Endothelial cell of umbilical vein (primary cell): ENCODE measurements at regions not wholly inside any gene's neighbourhood (a gene's known extent, or its start where the extent isn't known, plus 50 kb on each side); places are given as distances from the start of the nearest gene placed in this dataset.

Experiments used
- BruUV-seq: library from RNA; stranded (reverse); fragments of 400-500 nt; replicated peaks from 2 replicates; lab custom pipeline; 2021; lab: Mats Ljungman, UMichigan
- CTCF ChIA-PET: fragments of 300-600, 350-600 bp; sonication (Branson Sonifier 250); formaldehyde crosslinking; loops from one replicate; lab custom pipeline; 2021; ENCODE audit warnings: antibody characterized with exemption, inconsistent platforms; lab: Charles Lee
- POLR2A ChIA-PET: fragments of 300-600, 350-600 bp; sonication (Branson Sonifier 250); formaldehyde crosslinking; loops from one replicate; lab custom pipeline; 2021; ENCODE audit warnings: antibody characterized with exemption, inconsistent platforms; lab: Charles Lee
- DNase-seq: peaks from one replicate; pipeline ENCODE4 v3.0.0-alpha.2; 2011; ENCODE audit warnings: low read depth, low spot score
- FAIRE-seq: peaks from 2 replicates; lab custom pipeline; 2011; peaks lifted over from hg19 to GRCh38; lab: Jason Lieb, UNC
- H2AFZ ChIP-seq: 2 replicates; pipeline ENCODE4 v1.6.0; 2012; ENCODE audit warnings: low read depth, low read length, control low read depth, inconsistent platforms
- H3K27ac ChIP-seq: 2 replicates; pipeline ENCODE4 v1.5.1; 2011; ENCODE audit warnings: low read depth, mild to moderate bottlenecking, control low read depth, low read length, moderate library complexity; ENCODE audit not compliant: insufficient read depth
- H3K27me3 ChIP-seq, 2 experiments: 2 replicates each; pipeline versions ENCODE4 v1.6.0 to v1.6.1; 2011; ENCODE audit warnings: low read length in 2 of 2, mixed read lengths in 1 of 2; ENCODE audit not compliant: control insufficient read depth in 2 of 2, insufficient read depth in 2 of 2
- H3K36me3 ChIP-seq, 2 experiments: 2 replicates in 1 of 2; 3 replicates in 1 of 2; pipeline ENCODE4 v1.5.1; 2011; ENCODE audit warnings: low read length in 2 of 2, mild to moderate bottlenecking in 1 of 2, moderate library complexity in 1 of 2; ENCODE audit not compliant: control insufficient read depth in 2 of 2, insufficient read depth in 2 of 2; ENCODE audit errors: extremely low read depth in 1 of 2
- H3K4me1 ChIP-seq: 3 replicates; pipeline ENCODE4 v1.5.1; 2011; ENCODE audit warnings: mild to moderate bottlenecking, low read length; ENCODE audit not compliant: control insufficient read depth, insufficient read depth; ENCODE audit errors: extremely low read depth
- H3K4me2 ChIP-seq: 2 replicates; pipeline ENCODE4 v1.6.1; 2011; ENCODE audit warnings: low read length, control low read depth, mixed read lengths; ENCODE audit not compliant: insufficient read depth
- H3K4me3 ChIP-seq, 3 experiments: fragments of 200-600 bp in 1 of 3; sonication (generic), shearing (Covaris generic) in 1 of 3; replicated peaks in 1 of 3; 2 replicates each; pipeline ENCODE4 v1.5.1; 2011 to 2016; ENCODE audit warnings: control low read depth in 3 of 3, low read length in 3 of 3, mild to moderate bottlenecking in 2 of 3, inconsistent platforms in 1 of 3, low read depth in 1 of 3, moderate library complexity in 1 of 3; ENCODE audit not compliant: insufficient read depth in 1 of 3
- H3K79me2 ChIP-seq: 2 replicates; pipeline ENCODE4 v1.6.0; 2012; ENCODE audit warnings: low read length, inconsistent platforms; ENCODE audit not compliant: control insufficient read depth, insufficient read depth
- H3K9ac ChIP-seq: replicated peaks from 2 replicates; pipeline ENCODE3; 2011; ENCODE audit warnings: low read length, control low read depth; ENCODE audit not compliant: insufficient read depth; ENCODE audit errors: extremely low read depth
- H3K9me1 ChIP-seq: replicated peaks from 3 replicates; pipeline ENCODE4 v1.6.0; 2011; ENCODE audit warnings: mild to moderate bottlenecking, low read length; ENCODE audit not compliant: control insufficient read depth, insufficient read depth; ENCODE audit errors: extremely low read depth
- H3K9me3 ChIP-seq: replicated peaks from 2 replicates; pipeline ENCODE4 v1.5.1; 2012; ENCODE audit warnings: low read length, inconsistent platforms; ENCODE audit not compliant: control insufficient read depth, insufficient read depth
- H4K20me1 ChIP-seq: replicated peaks from 2 replicates; pipeline ENCODE3; 2011; ENCODE audit warnings: mild to moderate bottlenecking, low read length; ENCODE audit not compliant: control insufficient read depth, insufficient read depth; ENCODE audit errors: extremely low read depth
- CTCF ChIP-seq, 2 donors: IDR thresholded peaks; 1 replicate in 1 of 2; 2 replicates in 1 of 2; pipeline ENCODE4 v1.5.1; 2011; ENCODE audit warnings: low read length in 2 of 2, mild to moderate bottlenecking in 2 of 2, moderate library complexity in 2 of 2, control low read depth in 1 of 2, inconsistent platforms in 1 of 2, low read depth in 1 of 2; ENCODE audit not compliant: insufficient read depth in 1 of 2; ENCODE audit errors: extremely low read depth in 1 of 2
- EZH2 ChIP-seq: IDR thresholded peaks from 2 replicates; pipeline ENCODE4 v1.6.1; 2012; ENCODE audit warnings: borderline replicate concordance, low read depth, mild to moderate bottlenecking, moderate library complexity, low read length, inconsistent platforms; ENCODE audit not compliant: severe bottlenecking
- FOS ChIP-seq: IDR thresholded peaks from 2 replicates; pipeline ENCODE4 v1.6.1; 2011; ENCODE audit warnings: mild to moderate bottlenecking, low read length, moderate library complexity, borderline replicate concordance; ENCODE audit not compliant: insufficient read depth
- GATA2 ChIP-seq: IDR thresholded peaks from 2 replicates; pipeline ENCODE4 v1.7.0; 2011; ENCODE audit warnings: low read depth, mild to moderate bottlenecking, moderate library complexity, mixed read lengths, low read length; ENCODE audit not compliant: insufficient read length, insufficient read depth
- JUN ChIP-seq: IDR thresholded peaks from 2 replicates; pipeline ENCODE4 v1.6.1; 2011; ENCODE audit warnings: borderline replicate concordance, low read depth; ENCODE audit not compliant: insufficient read length, insufficient read depth
- MAX ChIP-seq: IDR thresholded peaks from 2 replicates; pipeline ENCODE4 v1.6.1; 2011; ENCODE audit not compliant: insufficient read depth, insufficient read length
- MYC ChIP-seq: IDR thresholded peaks from one replicate; pipeline ENCODE4 v1.6.1; 2011; ENCODE audit warnings: mild to moderate bottlenecking, low read depth, low read length
- POLR2AphosphoS5 ChIP-seq: IDR thresholded peaks from 2 replicates; pipeline ENCODE4 v1.6.1; 2012; ENCODE audit warnings: low read depth, mild to moderate bottlenecking, control low read depth, low read length, moderate library complexity; ENCODE audit not compliant: insufficient read depth
- dilution Hi-C: fragments of 300-500 bp; cut with MboI; formaldehyde crosslinking; loops from one replicate; pipeline ENCODE4 v1.15.0; 2019; ENCODE audit warnings: low sequenced_read_pairs; ENCODE audit not compliant: extremely low pct_ligation_motif_present
- intact Hi-C: fragments of 100-400 bp; cut with micrococcal nuclease; formaldehyde crosslinking; loops from one replicate; pipeline ENCODE4 v1.10.0; 2022

GRCh38 chr3:144197582-144197981 lies 226.0 kb downstream of the DIPK2A start:
- TF ChIP-seq GATA2, result no peak
- TF ChIP-seq POLR2AphosphoS5, result no peak
- TF ChIP-seq MAX, result no peak
- no peak for TF ChIP-seq CTCF (IDR thresholded peaks at IDR 0.05; ENCODE audit: extremely low read depth in 1 of 2, insufficient read depth in 1 of 2, low read depth in 1 of 2, low read length in 2 of 2)
- TF ChIP-seq FOS, result no peak
- no peaks in the 10 kb centered on the region for H3K9me1 ChIP-seq
- no TSS peak for BruUV-seq
- H3K9me3 ChIP-seq, result no peaks in the 10 kb centered on the region
- intact Hi-C loops, result no loop called here
- no peaks in the 10 kb centered on the region for H3K36me3 ChIP-seq
- DNase-seq (no peak), FAIRE-seq (no peak)
- H2AFZ ChIP-seq, result no peak overlapping the region
- H4K20me1 ChIP-seq, result no peaks in the 10 kb centered on the region
- no peak overlapping the region for H3K27ac ChIP-seq
- H3K79me2 ChIP-seq, result no peaks in the 10 kb centered on the region
- no peaks in the 10 kb centered on the region for H3K4me1 ChIP-seq
- H3K9ac ChIP-seq, result no peak overlapping the region
- H3K4me2 ChIP-seq, result no peak overlapping the region
- dilution Hi-C loops, result no loop called here
- H3K27me3 ChIP-seq, result no peaks in the 10 kb centered on the region
- ChIA-PET POLR2A (no interaction called here), CTCF (interaction anchor here (0.9 kb wide), 1 partner anchor 481 kb away, joined by 3 read pairs; no protein-coding TSS in a partner anchor)
- no peak overlapping the region for H3K4me3 ChIP-seq

DNA sequence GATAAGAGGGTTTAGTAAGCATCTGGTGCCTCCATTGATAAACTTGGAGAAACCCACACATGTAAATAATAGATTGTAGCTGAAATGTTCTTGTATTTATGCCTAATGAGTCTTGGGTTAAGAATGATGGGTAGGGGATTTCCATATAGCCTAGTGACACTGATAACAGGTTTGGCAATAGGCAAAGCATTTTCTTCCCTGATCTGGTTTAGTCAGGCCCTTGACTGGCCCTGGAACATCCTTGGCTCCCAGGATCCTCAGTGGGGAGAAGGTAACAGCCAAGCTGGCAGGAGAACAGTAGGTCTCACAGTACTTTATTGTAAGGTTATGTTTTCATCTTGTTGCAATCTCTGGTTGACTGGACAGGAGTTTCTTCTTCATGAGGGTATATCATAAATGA lies 228.4 kb downstream of the DIPK2A start:
- H3K9ac ChIP-seq, result no peak overlapping the region
- H3K36me3 ChIP-seq, result no peaks in the 10 kb centered on the region
- TF ChIP-seq POLR2AphosphoS5 (no peak), EZH2 (no peak), FOS (no peak), MYC (no peak), JUN (no peak)
- no peak overlapping the region for H2AFZ ChIP-seq
- H3K9me3 ChIP-seq, result no peaks in the 10 kb centered on the region
- no peaks in the 10 kb centered on the region for H3K27me3 ChIP-seq
- H3K79me2 ChIP-seq, result no peaks in the 10 kb centered on the region
- no peak overlapping the region for H3K27ac ChIP-seq
- no peak overlapping the region for H3K4me2 ChIP-seq
- no peaks in the 10 kb centered on the region for H3K4me1 ChIP-seq
- no peaks in the 10 kb centered on the region for H4K20me1 ChIP-seq
- POLR2A ChIA-PET, result no interaction called here
- no peaks in the 10 kb centered on the region for H3K9me1 ChIP-seq
- DNase-seq (no peak), FAIRE-seq (no peak)
- dilution Hi-C loops (no loop called here), intact Hi-C loops (no loop called here)
- no TSS peak for BruUV-seq
- no peak overlapping the region for H3K4me3 ChIP-seq
- CTCF ChIA-PET, result no interaction called here
